ELR (cell line): ENCODE measurements at regions not wholly inside any gene's neighbourhood (a gene's known extent, or its start where the extent isn't known, plus 50 kb on each side); places are given as distances from the start of the nearest gene placed in this dataset.

ENCODE experiments used
- DNase-seq: peaks from one replicate; pipeline ENCODE4 v3.0.0-alpha.2; 2015; ENCODE audit warnings: low read depth

GRCh38 chr2:160674146-160674750 lies 180.6 kb upstream of the RBMS1 start:
- peak; percentile 13 for DNase-seq

- no peak for DNase-seq
Observed at GRCh38 chr2:160679686-160680085, 186.1 kb upstream of the RBMS1 start.

- DNase-seq, result no peak
Observed at GRCh38 chr2:160680294-160680693, 186.7 kb upstream of the RBMS1 start.

DNA sequence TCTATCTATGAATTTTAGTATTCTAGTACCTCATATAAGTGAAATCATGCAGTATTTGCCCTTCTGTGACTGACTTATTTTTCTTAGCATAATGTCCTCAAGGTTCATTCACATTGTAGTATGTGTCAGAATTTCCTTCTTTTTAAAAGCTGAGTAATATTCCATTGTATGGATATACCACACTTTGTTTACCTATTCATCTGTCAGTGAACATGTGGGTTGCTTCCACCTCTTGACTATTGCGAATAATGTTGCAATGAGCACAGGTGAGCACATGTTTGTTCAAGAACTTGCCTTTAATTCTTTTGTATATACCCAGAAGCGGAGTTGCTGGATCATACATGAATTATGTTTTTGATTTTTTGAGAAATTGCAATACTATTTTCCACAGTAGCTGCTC lies 187.4 kb upstream of the RBMS1 start:
- DNase-seq, result no peak

- no peak for DNase-seq
Observed at GRCh38 chr2:160683206-160683605, 189.6 kb upstream of the RBMS1 start.

GRCh38 chr2:160687629-160688028 lies 194.0 kb upstream of the RBMS1 start:
- DNase-seq, result no peak

DNA sequence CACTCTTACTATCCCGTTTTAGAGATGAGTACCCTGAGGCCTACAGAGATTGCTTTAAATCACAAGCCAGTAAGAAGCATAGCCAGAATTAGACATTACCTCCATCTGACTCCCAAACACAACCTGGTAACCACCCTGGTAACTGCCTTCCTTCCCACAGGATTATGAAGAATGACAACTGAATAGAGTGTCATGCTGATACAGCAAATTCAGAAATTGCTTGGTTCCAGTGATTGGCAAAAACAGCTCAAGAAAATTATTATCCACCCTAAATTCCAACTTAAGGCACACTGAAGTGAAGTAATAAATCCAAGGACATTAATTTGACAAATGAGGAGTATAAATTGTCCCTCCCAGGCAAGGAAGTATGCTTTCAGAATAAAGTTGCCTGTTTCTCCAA lies 195.8 kb upstream of the RBMS1 start:
- DNase-seq, result no peak

GRCh38 chr2:160694221-160694620 lies 200.6 kb upstream of the RBMS1 start:
- no peak for DNase-seq

- DNase-seq, result no peak
Observed at GRCh38 chr2:160694631-160695030, 201.0 kb upstream of the RBMS1 start.

GRCh38 chr2:160695402-160696086 lies 201.9 kb upstream of the RBMS1 start:
- no peak for DNase-seq

GRCh38 chr2:160696087-160696452 lies 202.5 kb upstream of the RBMS1 start:
- no peak for DNase-seq

DNA sequence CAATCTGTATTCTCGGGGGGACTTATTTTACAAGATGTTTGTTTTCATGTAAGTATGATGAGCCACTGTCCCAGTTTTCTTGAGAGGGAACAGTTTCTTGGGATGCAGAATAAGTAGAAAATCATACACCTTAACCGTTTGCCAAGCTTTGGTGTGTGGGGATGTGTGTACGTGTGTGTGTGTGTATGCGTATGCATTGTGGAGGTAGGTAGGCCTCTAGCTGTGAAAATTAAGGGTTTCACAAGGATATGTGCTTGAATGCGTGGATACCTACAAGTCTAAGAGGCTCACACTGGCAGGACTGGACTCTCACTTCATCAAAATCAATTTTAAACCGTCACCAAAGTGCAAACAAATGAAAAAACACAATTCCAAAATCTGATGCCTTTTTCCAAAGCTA lies 204.2 kb upstream of the RBMS1 start:
- no peak for DNase-seq

GRCh38 chr2:160700021-160700814 lies 206.6 kb upstream of the RBMS1 start:
- DNase-seq, result no peak

GRCh38 chr2:160701822-160702221 lies 208.2 kb upstream of the RBMS1 start:
- no peak for DNase-seq

GRCh38 chr2:160702754-160703153 lies 209.1 kb upstream of the RBMS1 start:
- DNase-seq, result no peak

GRCh38 chr2:160703648-160704585 lies 210.3 kb upstream of the RBMS1 start:
- DNase-seq, result no peak

- DNase-seq, result no peak
Observed at GRCh38 chr2:160715428-160715827, 221.8 kb upstream of the RBMS1 start.

GRCh38 chr2:160719116-160719515 lies 225.5 kb upstream of the RBMS1 start:
- peak; percentile 86 for DNase-seq

DNA sequence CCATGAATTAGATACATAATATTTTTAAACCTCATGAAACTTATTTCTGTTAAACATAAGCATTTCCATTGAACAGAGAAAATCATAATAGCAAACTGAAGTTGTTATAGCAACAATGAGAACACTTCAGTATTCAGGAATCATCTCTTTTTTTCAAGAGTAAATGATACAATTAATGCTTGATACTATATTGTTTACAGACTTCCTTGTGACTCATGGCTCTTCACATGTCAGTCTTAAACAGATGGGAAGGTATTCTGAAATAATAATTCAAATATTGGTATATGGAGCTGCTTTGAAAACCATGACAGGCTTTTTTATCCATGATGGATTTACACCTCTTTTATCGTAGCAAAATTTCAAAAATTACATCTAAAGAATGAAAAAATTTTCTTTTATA lies 226.5 kb upstream of the RBMS1 start:
- DNase-seq, result peak; percentile 27

GRCh38 chr2:160721089-160722040 lies 227.8 kb upstream of the RBMS1 start:
- DNase-seq, result no peak

- no peak for DNase-seq
Observed at GRCh38 chr2:160726046-160726445, 232.4 kb upstream of the RBMS1 start.
